GM12878 (cell line): ENCODE measurements at regions not wholly inside any gene's neighbourhood (a gene's known extent, or its start where the extent isn't known, plus 50 kb on each side); places are given as distances from the start of the nearest gene placed in this dataset.

Source experiments
- ATAC-seq: fragments of 200-7000 bp; cut with Tn5 transposase; 3 replicates; pipeline ENCODE4 v1.9.1; 2020; ENCODE audit warnings: mild to moderate bottlenecking, moderate library complexity
- BruUV-seq: library from RNA; stranded (reverse); fragments of 400-500 nt; replicated peaks from 2 replicates; lab custom pipeline; 2021; lab: Mats Ljungman, UMichigan
- CTCF ChIA-PET: fragments of 300-600 bp; sonication (Branson Sonifier 250); formaldehyde crosslinking; extraction: SDS; loops from one replicate; lab custom pipeline; 2021; ENCODE audit warnings: inconsistent platforms; lab: Yijun Ruan, JAX
- POLR2A ChIA-PET: fragments of 350-600 bp; formaldehyde crosslinking; extraction: SDS; loops from one replicate; lab custom pipeline; 2021; ENCODE audit warnings: inconsistent platforms; lab: Charles Lee
- RAD21 ChIA-PET: fragments of 300-600 bp; sonication (Branson Sonifier 250); formaldehyde crosslinking; loops from one replicate; lab custom pipeline; 2023; ENCODE audit warnings: antibody characterized with exemption; ENCODE audit not compliant: unreplicated experiment; lab: Charles Lee
- SMC1A ChIA-PET: fragments of 300-600 bp; sonication (Branson Sonifier 250); formaldehyde crosslinking; loops from one replicate; lab custom pipeline; 2023; ENCODE audit not compliant: unreplicated experiment, uncharacterized antibody; lab: Charles Lee
- DNase-seq: peaks from one replicate; pipeline ENCODE4 v3.0.0-alpha.2; 2011; ENCODE audit warnings: low read depth, low spot score
- FAIRE-seq: peaks from 3 replicates; lab custom pipeline; 2011; peaks lifted over from hg19 to GRCh38; lab: Jason Lieb, UNC
- H2AFZ ChIP-seq: 2 replicates; pipeline ENCODE4 v1.6.0; 2011; ENCODE audit warnings: low read depth, low read length, control low read depth; ENCODE audit not compliant: control insufficient read depth
- H3K27ac ChIP-seq: 2 replicates; pipeline ENCODE4 v1.5.1; 2011; ENCODE audit warnings: control low read depth; ENCODE audit not compliant: control insufficient read depth, insufficient read depth
- H3K27me3 ChIP-seq, 2 experiments: replicated peaks in 1 of 2; 2 replicates each; pipeline versions ENCODE4 v1.6.0 to v1.6.1; 2011; ENCODE audit warnings: low read length in 1 of 2; ENCODE audit not compliant: control insufficient read depth in 2 of 2, insufficient read depth in 2 of 2
- H3K36me3 ChIP-seq, 2 experiments: 2 replicates each; pipeline ENCODE4 v1.5.1; 2011; ENCODE audit warnings: low read length in 1 of 2; ENCODE audit not compliant: control insufficient read depth in 2 of 2, insufficient read depth in 2 of 2
- H3K4me1 ChIP-seq: 2 replicates; pipeline ENCODE4 v1.6.1; 2011; ENCODE audit warnings: mild to moderate bottlenecking, low read length, moderate library complexity, mixed read lengths; ENCODE audit not compliant: control insufficient read depth, insufficient read depth
- H3K4me2 ChIP-seq: 2 replicates; pipeline ENCODE4 v1.6.0; 2011; ENCODE audit warnings: control low read depth; ENCODE audit not compliant: control insufficient read depth, insufficient read depth
- H3K4me3 ChIP-seq: fragments of 200-600 bp; sonication (generic); 2 replicates; pipeline ENCODE4 v1.5.1; 2016
- H3K79me2 ChIP-seq: 2 replicates; pipeline ENCODE4 v1.6.0; 2011; ENCODE audit warnings: low read length; ENCODE audit not compliant: control insufficient read depth, insufficient read depth
- H3K9ac ChIP-seq: 2 replicates; pipeline ENCODE4 v1.8.0; 2011; ENCODE audit warnings: low read length, control low read depth, mixed read lengths; ENCODE audit not compliant: control insufficient read depth, insufficient read depth
- H3K9me3 ChIP-seq: replicated peaks from 3 replicates; pipeline ENCODE4 v1.5.1; 2011; ENCODE audit warnings: mild to moderate bottlenecking, low read length; ENCODE audit not compliant: control insufficient read depth, insufficient read depth
- H4K20me1 ChIP-seq: 2 replicates; pipeline ENCODE4 v1.6.0; 2011; ENCODE audit not compliant: control insufficient read depth, insufficient read depth
- BCL11A ChIP-seq: IDR thresholded peaks from 2 replicates; pipeline ENCODE4 v1.6.1; 2011; ENCODE audit warnings: low read depth, low read length
- BHLHE40 ChIP-seq, 2 experiments: fragments of 450-650 bp in 1 of 2; IDR thresholded peaks; 2 replicates each; pipeline ENCODE4 v1.6.1; 2011 to 2017; ENCODE audit warnings: low read depth in 2 of 2, borderline replicate concordance in 1 of 2, improper control_type of control experiment in 1 of 2, low read length in 1 of 2, mild to moderate bottlenecking in 1 of 2
- FOXM1 ChIP-seq: IDR thresholded peaks from 2 replicates; pipeline ENCODE4 v1.6.1; 2012; ENCODE audit warnings: low read depth, mild to moderate bottlenecking, inconsistent platforms, low read length, moderate library complexity
- HCFC1 ChIP-seq: fragments of 150-350 bp; IDR thresholded peaks from 2 replicates; pipeline ENCODE4 v1.6.1; 2014; ENCODE audit warnings: low read length
- HDAC2 ChIP-seq: fragments of 200-600 bp; sonication (generic); IDR thresholded peaks from 2 replicates; pipeline ENCODE4 v1.6.1; 2017
- MYC ChIP-seq: IDR thresholded peaks from 2 replicates; pipeline ENCODE4 v1.6.1; 2011; ENCODE audit warnings: mild to moderate bottlenecking, low read length, moderate library complexity, inconsistent platforms; ENCODE audit not compliant: insufficient read depth, insufficient replicate concordance, insufficient read length, severe bottlenecking
- SIX5 ChIP-seq: IDR thresholded peaks from 2 replicates; pipeline ENCODE4 v1.6.1; 2011; ENCODE audit warnings: mild to moderate bottlenecking, low read depth, low read length, moderate library complexity; ENCODE audit not compliant: severe bottlenecking
- SMC3 ChIP-seq: IDR thresholded peaks from 2 replicates; pipeline ENCODE4 v1.6.1; 2011; ENCODE audit warnings: low read length, improper control_type of control experiment, borderline replicate concordance
- SRF ChIP-seq, 2 experiments: IDR thresholded peaks; 2 replicates each; pipeline ENCODE4 v1.6.1; 2011; ENCODE audit warnings: low read depth in 2 of 2, low read length in 2 of 2, mild to moderate bottlenecking in 1 of 2, moderate library complexity in 1 of 2
- TARDBP ChIP-seq: IDR thresholded peaks from 2 replicates; pipeline ENCODE4 v1.6.1; 2016; ENCODE audit warnings: borderline replicate concordance
- TCF12 ChIP-seq: IDR thresholded peaks from 2 replicates; pipeline ENCODE4 v1.6.1; 2011; ENCODE audit warnings: low read depth, mild to moderate bottlenecking, low read length
- WGBS: methylation state at CpG from one replicate; pipeline ENCODE4 v1.1.6; 2016; ENCODE audit warnings: low lambda C conversion rate; ENCODE audit not compliant: insufficient replicate concordance, insufficient coverage; ENCODE audit errors: missing lambda C conversion rate; 5-methylcytosine and 5-hydroxymethylcytosine counted together
- in situ Hi-C: fragments of 300-500 bp; cut with MboI; formaldehyde crosslinking; loops from 9 replicates; pipeline ENCODE4 v1.14.3; 2018; ENCODE audit warnings: mixed read lengths
- intact Hi-C: fragments of 100-400 bp; cut with micrococcal nuclease; formaldehyde crosslinking; loops from one replicate; pipeline ENCODE4 v1.14.2; 2022; ENCODE audit not compliant: unreplicated experiment
- TF ChIP-seq, protein P1 (sequence below): fragments of 450-650 bp; formaldehyde crosslinking; IDR thresholded peaks from 2 replicates; pipeline ENCODE4 v1.4.0; 2022; ENCODE audit warnings: mild to moderate bottlenecking, moderate library complexity

DNA sequence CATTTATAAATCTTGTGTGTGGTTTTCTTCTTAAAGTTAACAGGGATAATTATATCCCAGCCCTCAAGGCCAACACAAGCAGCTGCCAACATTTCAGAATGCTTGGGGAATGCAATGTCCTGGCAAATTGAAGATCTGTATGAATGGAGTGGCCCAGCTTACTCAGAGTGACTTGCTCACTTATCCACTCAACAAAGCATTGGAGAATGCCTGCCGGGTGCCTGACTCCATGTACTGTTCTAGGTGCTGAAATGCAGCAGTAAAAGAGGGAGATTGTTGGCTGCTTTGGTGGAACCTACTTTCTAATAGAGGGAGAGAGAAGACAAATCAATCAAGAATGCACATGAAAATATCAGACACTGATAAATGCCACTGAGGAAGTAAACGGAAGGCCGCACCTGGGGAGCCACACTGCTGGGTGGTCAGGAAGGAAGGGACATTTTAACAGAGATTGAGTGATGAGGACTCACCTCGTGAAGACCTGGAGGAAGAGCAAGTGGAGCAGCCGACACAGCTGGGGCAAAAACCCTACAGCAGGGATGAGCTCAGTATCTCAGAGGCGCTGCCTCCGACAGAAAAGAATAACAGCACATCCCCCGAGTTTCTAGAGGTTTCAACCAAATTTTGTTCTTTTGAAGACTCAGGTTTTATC, 61.2 kb upstream of the VASH1 start (continued):
- TF ChIP-seq, protein P1, sequence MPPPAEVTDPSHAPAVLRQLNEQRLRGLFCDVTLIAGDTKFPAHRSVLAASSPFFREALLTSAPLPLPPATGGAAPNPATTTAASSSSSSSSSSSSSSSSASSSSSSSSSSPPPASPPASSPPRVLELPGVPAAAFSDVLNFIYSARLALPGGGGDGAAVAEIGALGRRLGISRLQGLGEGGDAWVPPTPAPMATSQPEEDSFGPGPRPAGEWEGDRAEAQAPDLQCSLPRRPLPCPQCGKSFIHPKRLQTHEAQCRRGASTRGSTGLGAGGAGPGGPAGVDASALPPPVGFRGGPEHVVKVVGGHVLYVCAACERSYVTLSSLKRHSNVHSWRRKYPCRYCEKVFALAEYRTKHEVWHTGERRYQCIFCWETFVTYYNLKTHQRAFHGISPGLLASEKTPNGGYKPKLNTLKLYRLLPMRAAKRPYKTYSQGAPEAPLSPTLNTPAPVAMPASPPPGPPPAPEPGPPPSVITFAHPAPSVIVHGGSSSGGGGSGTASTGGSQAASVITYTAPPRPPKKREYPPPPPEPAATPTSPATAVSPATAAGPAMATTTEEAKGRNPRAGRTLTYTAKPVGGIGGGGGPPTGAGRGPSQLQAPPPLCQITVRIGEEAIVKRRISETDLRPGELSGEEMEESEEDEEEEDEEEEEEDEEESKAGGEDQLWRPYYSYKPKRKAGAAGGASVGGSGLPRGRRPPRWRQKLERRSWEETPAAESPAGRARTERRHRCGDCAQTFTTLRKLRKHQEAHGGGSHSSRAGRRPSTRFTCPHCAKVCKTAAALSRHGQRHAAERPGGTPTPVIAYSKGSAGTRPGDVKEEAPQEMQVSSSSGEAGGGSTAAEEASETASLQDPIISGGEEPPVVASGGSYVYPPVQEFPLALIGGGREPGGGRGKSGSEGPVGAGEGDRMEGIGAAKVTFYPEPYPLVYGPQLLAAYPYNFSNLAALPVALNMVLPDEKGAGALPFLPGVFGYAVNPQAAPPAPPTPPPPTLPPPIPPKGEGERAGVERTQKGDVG (CRISPR knock-in tag), result no peak
- TF ChIP-seq SRF (IDR thresholded peaks at IDR 0.05; ENCODE audit: low read depth in 2 of 2, low read length in 2 of 2) (no peak), FOXM1 (no peak), TARDBP (no peak)

GRCh38 chr14:76701436-76701835, 59.8 kb upstream of the VASH1 start:
- intact Hi-C loops, result no loop called here

More at GRCh38 chr14:76701436-76701835, 59.8 kb upstream of the VASH1 start:
- Histone ChIP-seq H2AFZ (no peak overlapping the region), H3K9ac (no peak overlapping the region), H3K27me3 (no peaks in the 10 kb centered on the region), H3K4me2 (no peak overlapping the region), H3K9me3 (no peaks in the 10 kb centered on the region), H3K4me3 (no peak overlapping the region), H3K27ac (no peak overlapping the region)
- ChIA-PET CTCF (interaction anchor here (1.0 to 1.4 kb wide), 3 partner anchors 9 to 174 kb away, joined by 3 to 6 read pairs (median 3); no protein-coding TSS in a partner anchor), POLR2A (no interaction called here)
- ATAC-seq, result no peak
- in situ Hi-C loops, result no loop called here
- no TSS peak for BruUV-seq
- TF ChIP-seq HCFC1, result no peak
- no peak for TF ChIP-seq SMC3
- no peak for TF ChIP-seq BCL11A
- TF ChIP-seq HDAC2, result no peak
- no peak for TF ChIP-seq BHLHE40 (IDR thresholded peaks at IDR 0.05; ENCODE audit: borderline replicate concordance in 1 of 2, low read depth in 2 of 2, low read length in 1 of 2)
- no peak for TF ChIP-seq MYC
- no peak for TF ChIP-seq TCF12
- no peak for TF ChIP-seq SIX5
- TF ChIP-seq, all 136 proteins: peak for 0
- Histone ChIP-seq H3K4me1 (no peaks in the 10 kb centered on the region), H4K20me1 (no peaks in the 10 kb centered on the region), H3K36me3 (no peaks in the 10 kb centered on the region), H3K79me2 (no peaks in the 10 kb centered on the region)
- RAD21 ChIA-PET, result no interaction called here
- FAIRE-seq (no peak), DNase-seq (no peak)
- 7% methylated on average over 3 of the region's 3 CpGs for WGBS
- SMC1A ChIA-PET, result no interaction called here
